HepG2 (cell line): ENCODE measurements at regions not wholly inside any gene's neighbourhood (a gene's known extent, or its start where the extent isn't known, plus 50 kb on each side); places are given as distances from the start of the nearest gene placed in this dataset.

Experiments
- AHDC1 ChIP-seq: sonication (generic); formaldehyde crosslinking; IDR thresholded peaks from 2 replicates; pipeline ENCODE4 v1.5.1; 2020; ENCODE audit warnings: mild to moderate bottlenecking, missing genetic modification reagents, borderline replicate concordance
- ETV6 ChIP-seq: sonication (generic); formaldehyde crosslinking; conservative IDR thresholded peaks from 2 replicates; pipeline ENCODE4 v1.4.0; 2020; ENCODE audit warnings: missing genetic modification reagents
- MAZ ChIP-seq, 2 experiments: sonication (generic) in 1 of 2; formaldehyde crosslinking in 1 of 2; IDR thresholded peaks; 2 replicates each; pipeline versions ENCODE4 v1.5.0 to v1.6.1; 2012 to 2020; ENCODE audit warnings: low read depth in 2 of 2, mild to moderate bottlenecking in 2 of 2, borderline replicate concordance in 1 of 2, improper control_type of control experiment in 1 of 2, low read length in 1 of 2, missing genetic modification reagents in 1 of 2, moderate library complexity in 1 of 2
- PRDM4 ChIP-seq: sonication (generic); formaldehyde crosslinking; IDR thresholded peaks from 2 replicates; pipeline ENCODE4 v1.9.0; 2021; ENCODE audit warnings: missing genetic modification reagents, borderline replicate concordance
- PRMT3 ChIP-seq: sonication (generic); formaldehyde crosslinking; IDR thresholded peaks from 2 replicates; pipeline ENCODE4 v1.8.1; 2022; ENCODE audit warnings: low read depth, mild to moderate bottlenecking, moderate library complexity, missing genetic modification reagents, borderline replicate concordance
- ZNF12 ChIP-seq: sonication (generic); formaldehyde crosslinking; IDR thresholded peaks from 2 replicates; pipeline ENCODE4 v1.5.0; 2020; ENCODE audit warnings: missing genetic modification reagents
- ZNF17 ChIP-seq: sonication (generic); formaldehyde crosslinking; IDR thresholded peaks from 2 replicates; pipeline ENCODE4 v1.5.0; 2020; ENCODE audit warnings: mild to moderate bottlenecking, missing genetic modification reagents
- ZNF317 ChIP-seq: sonication (generic); formaldehyde crosslinking; IDR thresholded peaks from 2 replicates; pipeline ENCODE4 v1.5.0; 2020; ENCODE audit warnings: mild to moderate bottlenecking, missing genetic modification reagents
- ZNF446 ChIP-seq: sonication (generic); formaldehyde crosslinking; IDR thresholded peaks from 2 replicates; pipeline ENCODE4 v1.5.0; 2020; ENCODE audit warnings: mild to moderate bottlenecking, missing genetic modification reagents
- ZNF674 ChIP-seq: sonication (generic); formaldehyde crosslinking; IDR thresholded peaks from 2 replicates; pipeline ENCODE4 v1.5.0; 2020; ENCODE audit warnings: low read depth, mild to moderate bottlenecking, missing genetic modification reagents

DNA sequence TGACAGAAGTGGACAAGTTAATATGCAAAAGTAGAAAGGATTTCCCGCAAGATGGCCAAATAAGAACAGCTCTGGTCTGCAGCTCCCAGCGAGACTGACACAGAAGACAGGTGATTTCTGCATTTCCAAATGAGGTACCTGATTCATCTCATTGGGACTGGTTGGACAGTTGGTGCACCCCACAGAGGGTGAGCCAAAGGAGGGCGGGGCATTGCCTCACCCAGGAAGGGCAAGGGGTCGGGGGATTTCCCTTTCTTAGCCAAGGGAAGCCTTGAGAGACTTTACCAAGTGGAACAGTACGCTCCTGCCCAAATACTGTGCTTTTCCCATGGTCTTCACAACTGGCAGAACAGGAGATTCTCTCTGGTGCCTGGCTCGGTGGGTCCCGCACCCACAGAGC is 191.3 kb downstream of the ALG10B start (continued):
- TF ChIP-seq PRMT3 (CRISPR knock-in tag) (no peak), ZNF12 (CRISPR knock-in tag) (no peak), ZNF674 (no peak), ZNF446 (CRISPR knock-in tag) (no peak), PRDM4 (CRISPR knock-in tag) (no peak), AHDC1 (CRISPR knock-in tag) (no peak), ZNF17 (CRISPR knock-in tag) (no peak), MAZ (IDR thresholded peaks at IDR 0.05; ENCODE audit: borderline replicate concordance, low read depth, low read length) (no peak), MAZ (CRISPR knock-in tag; IDR thresholded peaks at IDR 0.05; ENCODE audit: low read depth) (no peak), ZNF317 (CRISPR knock-in tag) (no peak), ETV6 (CRISPR knock-in tag) (no peak)
